B cell (primary cell): ENCODE measurements at regions not wholly inside any gene's neighbourhood (a gene's known extent, or its start where the extent isn't known, plus 50 kb on each side); places are given as distances from the start of the nearest gene placed in this dataset.
"Not testable (repeated sequence)": the region's sequence is repeated elsewhere in the genome, so short reads cannot be mapped to it uniquely, and the experiment has no call there.

Source experiments
- ATAC-seq: fragments of 200-7000 bp; cut with Tn5 transposase; one replicate; pipeline ENCODE4 v1.10.0; 2021; ENCODE audit warnings: low read depth, mild to moderate bottlenecking, moderate number of reproducible peaks, moderate library complexity
- CTCF ChIA-PET: fragments of 350-600 bp; sonication (Branson Sonifier 250); formaldehyde crosslinking; loops from one replicate; lab custom pipeline; 2021; ENCODE audit warnings: antibody characterized with exemption, inconsistent platforms; lab: Charles Lee
- POLR2A ChIA-PET: fragments of 350-600 bp; sonication (Branson Sonifier 250); formaldehyde crosslinking; loops from one replicate; lab custom pipeline; 2021; ENCODE audit warnings: antibody characterized with exemption; lab: Charles Lee
- DNase-seq: peaks from one replicate; pipeline ENCODE4 v3.0.0; 2013
- H2AFZ ChIP-seq: 2 replicates; pipeline ENCODE4 v1.6.1; 2012; ENCODE audit warnings: mild to moderate bottlenecking, low read depth, low read length; ENCODE audit not compliant: insufficient read depth, poor library complexity, severe bottlenecking
- H3K27ac ChIP-seq, 2 donors: 1 replicate in 1 of 2; 2 replicates in 1 of 2; pipeline ENCODE4 v1.5.1; 2012 to 2013; ENCODE audit warnings: low read length in 2 of 2, mild to moderate bottlenecking in 2 of 2, moderate library complexity in 1 of 2
- H3K27me3 ChIP-seq, 4 experiments: fragments of 200-600 bp in 1 of 4; sonication (generic) in 1 of 4; replicated peaks in 1 of 4; 1 replicate in 2 of 4; 2 replicates in 2 of 4; pipeline versions ENCODE4 v1.6.1 to v1.7.0; 2013 to 2016; ENCODE audit warnings: low read length in 3 of 4, mild to moderate bottlenecking in 2 of 4, mixed read lengths in 1 of 4, moderate library complexity in 1 of 4; ENCODE audit not compliant: insufficient read depth in 4 of 4, control insufficient read depth in 3 of 4; ENCODE audit errors: control extremely low read depth in 1 of 4
- H3K36me3 ChIP-seq, 2 experiments: replicated peaks in 1 of 2; 1 replicate in 1 of 2; 2 replicates in 1 of 2; pipeline versions ENCODE4 v1.6.1 to v1.7.1; 2013; ENCODE audit warnings: low read length in 1 of 2; ENCODE audit not compliant: insufficient read depth in 2 of 2, control insufficient read depth in 1 of 2; ENCODE audit errors: control extremely low read depth in 1 of 2, extremely low read depth in 1 of 2
- H3K4me1 ChIP-seq, 2 donors: fragments of 200-600 bp in 1 of 2; sonication (generic) in 1 of 2; 1 replicate in 1 of 2; 2 replicates in 1 of 2; pipeline versions ENCODE4 v1.5.1 to v1.6.1; 2013 to 2017; ENCODE audit warnings: low read length in 2 of 2; ENCODE audit not compliant: control insufficient read depth in 2 of 2, insufficient read depth in 2 of 2
- H3K4me2 ChIP-seq: replicated peaks from 2 replicates; pipeline ENCODE3; 2012; ENCODE audit warnings: mild to moderate bottlenecking, low read depth, low read length; ENCODE audit not compliant: poor library complexity, severe bottlenecking
- H3K4me3 ChIP-seq, 5 experiments: fragments of 200-600 bp in 1 of 5; sonication (generic) in 1 of 5; 1 replicate in 3 of 5; 2 replicates in 2 of 5; pipeline versions ENCODE4 v1.5.1 to v1.7.0; 2011 to 2016; ENCODE audit warnings: low read length in 4 of 5, mild to moderate bottlenecking in 4 of 5, low read depth in 2 of 5, control low read depth in 1 of 5, moderate library complexity in 1 of 5; ENCODE audit not compliant: insufficient read depth in 1 of 5; ENCODE audit errors: control extremely low read depth in 1 of 5, extremely low read depth in 1 of 5
- H3K79me2 ChIP-seq: fragments of 200-600 bp; sonication (generic); one replicate; pipeline ENCODE4 v1.6.0; 2016; ENCODE audit warnings: low read length; ENCODE audit not compliant: control insufficient read depth, insufficient read depth
- H3K9ac ChIP-seq: fragments of 200-600 bp; sonication (generic); 2 replicates; pipeline ENCODE4 v1.6.1; 2017; ENCODE audit warnings: mild to moderate bottlenecking, low read length, moderate library complexity
- H3K9me3 ChIP-seq, 3 donors: one replicate each; pipeline versions ENCODE4 v1.6.1 to v1.7.1; 2013; ENCODE audit warnings: low read length in 2 of 3; ENCODE audit not compliant: control insufficient read depth in 2 of 3, insufficient read depth in 1 of 3; ENCODE audit errors: control extremely low read depth in 1 of 3
- H4K20me1 ChIP-seq: 2 replicates; pipeline ENCODE4 v1.6.0; 2012; ENCODE audit warnings: mild to moderate bottlenecking, low read length; ENCODE audit not compliant: insufficient read depth, control insufficient read depth, poor library complexity, severe bottlenecking
- H3K27ac Mint-ChIP-seq: one replicate; pipeline ENCODE4 v1.8.0; 2021; ENCODE audit warnings: mixed read lengths
- H3K27me3 Mint-ChIP-seq: one replicate; pipeline ENCODE4 v1.8.0; 2021; ENCODE audit warnings: mixed read lengths
- H3K4me1 Mint-ChIP-seq: one replicate; pipeline ENCODE4 v1.8.0; 2021; ENCODE audit warnings: mixed read lengths
- H3K4me3 Mint-ChIP-seq: one replicate; pipeline ENCODE4 v1.8.0; 2021; ENCODE audit warnings: mixed read lengths
- H3K9me3 Mint-ChIP-seq: one replicate; pipeline ENCODE4 v1.8.0; 2022; ENCODE audit warnings: mixed read lengths; ENCODE audit not compliant: insufficient read depth
- WGBS: methylation state at CpG from one replicate; pipeline ENCODE4 v1.1.5; 2013; ENCODE audit warnings: missing lambda C conversion rate; ENCODE audit not compliant: insufficient coverage; 5-methylcytosine and 5-hydroxymethylcytosine counted together
- intact Hi-C: fragments of 100-400 bp; cut with micrococcal nuclease; formaldehyde crosslinking; loops from one replicate; pipeline ENCODE4 v1.10.0; 2022

DNA sequence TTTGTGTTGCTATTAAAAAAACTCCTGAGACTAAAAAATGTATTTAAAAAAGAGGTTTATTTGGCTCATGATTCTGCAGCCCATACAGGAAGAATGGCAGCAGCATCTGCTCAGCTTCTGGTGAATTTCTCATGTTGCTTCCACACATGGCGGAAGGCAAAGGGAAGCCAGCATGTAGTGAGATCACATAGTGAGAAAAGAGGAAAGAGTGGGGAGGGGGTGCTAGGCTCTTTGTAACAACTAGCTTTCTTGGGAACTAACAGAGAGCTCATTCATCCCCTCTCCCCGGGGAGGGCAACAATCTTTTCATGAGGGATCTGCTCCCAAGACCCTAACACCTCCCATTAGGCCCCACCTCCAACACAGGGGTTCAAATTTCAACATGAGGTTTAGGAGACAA lies 87.6 kb upstream of the ZNF658 start:
- ATAC-seq, H3K4me2 ChIP-seq, H3K4me1 ChIP-seq, H4K20me1 ChIP-seq, H3K27me3 ChIP-seq, H3K4me3 ChIP-seq, H3K36me3 ChIP-seq, H3K4me1 Mint-ChIP-seq, intact Hi-C loops, POLR2A ChIA-PET, DNase-seq, CTCF ChIA-PET, H3K79me2 ChIP-seq, H3K9ac ChIP-seq, H3K4me3 Mint-ChIP-seq, H3K9me3 Mint-ChIP-seq, H2AFZ ChIP-seq, H3K9me3 ChIP-seq, H3K27ac ChIP-seq, H3K27me3 Mint-ChIP-seq, H3K27ac Mint-ChIP-seq: not testable (repeated sequence)
- WGBS = no CpG with 5 or more reads among the region's 2 CpGs

DNA sequence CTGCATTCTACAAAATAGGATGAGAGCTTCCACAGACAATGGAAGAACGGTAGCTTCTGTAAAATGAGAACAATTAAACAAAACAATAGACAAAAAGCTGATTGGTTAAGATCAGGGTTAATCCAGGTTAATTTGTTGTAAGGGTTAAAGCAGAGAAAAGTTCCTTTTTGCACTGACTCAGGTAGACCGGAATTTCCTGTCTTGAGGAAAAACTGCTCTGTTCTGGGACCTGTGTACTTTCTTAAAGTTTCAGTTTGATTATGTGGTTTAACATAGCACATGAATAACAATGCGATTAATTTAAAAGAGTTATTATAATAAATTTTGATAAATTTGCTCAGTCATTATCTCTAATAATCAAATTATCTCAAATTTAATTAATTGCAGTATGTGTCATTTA lies 86.5 kb upstream of the ZNF658 start:
- H3K27me3 ChIP-seq, H3K4me1 Mint-ChIP-seq, intact Hi-C loops, H3K9ac ChIP-seq, ATAC-seq, H2AFZ ChIP-seq, H3K9me3 Mint-ChIP-seq, H3K4me1 ChIP-seq, H3K27ac Mint-ChIP-seq, H4K20me1 ChIP-seq, H3K36me3 ChIP-seq, CTCF ChIA-PET, H3K4me3 ChIP-seq, DNase-seq, H3K4me3 Mint-ChIP-seq, H3K27ac ChIP-seq, POLR2A ChIA-PET, H3K4me2 ChIP-seq, H3K9me3 ChIP-seq, H3K79me2 ChIP-seq, H3K27me3 Mint-ChIP-seq: not testable (repeated sequence)
- no CpG with 5 or more reads among the region's 3 CpGs for WGBS

DNA sequence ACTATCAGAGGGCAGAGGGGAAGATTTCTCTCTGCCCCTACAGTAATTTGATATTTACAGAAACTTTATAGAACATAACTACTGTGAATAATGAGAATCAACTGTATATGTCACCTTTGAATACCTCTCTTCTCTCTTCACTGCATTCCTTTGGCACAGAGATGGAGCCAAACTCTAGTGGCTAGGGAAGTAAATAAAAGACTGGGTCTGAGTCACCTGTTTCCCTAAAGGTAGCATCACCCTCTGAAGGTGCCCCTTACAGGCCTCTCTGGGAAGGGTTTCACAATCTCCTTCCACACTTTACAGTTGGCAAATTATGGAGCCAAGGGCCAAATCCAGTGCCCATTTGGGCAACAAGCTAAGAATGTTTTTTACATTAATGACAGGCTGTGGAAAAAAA lies 81.0 kb upstream of the ZNF658 start:
- H3K27ac Mint-ChIP-seq, H2AFZ ChIP-seq, ATAC-seq, H3K9ac ChIP-seq, H3K4me3 ChIP-seq, H3K27me3 Mint-ChIP-seq, H4K20me1 ChIP-seq, CTCF ChIA-PET, H3K36me3 ChIP-seq, H3K27ac ChIP-seq, H3K9me3 ChIP-seq, H3K4me2 ChIP-seq, DNase-seq, POLR2A ChIA-PET, intact Hi-C loops, H3K27me3 ChIP-seq, H3K4me3 Mint-ChIP-seq, H3K4me1 Mint-ChIP-seq, H3K9me3 Mint-ChIP-seq, H3K79me2 ChIP-seq, H3K4me1 ChIP-seq: not testable (repeated sequence)

DNA sequence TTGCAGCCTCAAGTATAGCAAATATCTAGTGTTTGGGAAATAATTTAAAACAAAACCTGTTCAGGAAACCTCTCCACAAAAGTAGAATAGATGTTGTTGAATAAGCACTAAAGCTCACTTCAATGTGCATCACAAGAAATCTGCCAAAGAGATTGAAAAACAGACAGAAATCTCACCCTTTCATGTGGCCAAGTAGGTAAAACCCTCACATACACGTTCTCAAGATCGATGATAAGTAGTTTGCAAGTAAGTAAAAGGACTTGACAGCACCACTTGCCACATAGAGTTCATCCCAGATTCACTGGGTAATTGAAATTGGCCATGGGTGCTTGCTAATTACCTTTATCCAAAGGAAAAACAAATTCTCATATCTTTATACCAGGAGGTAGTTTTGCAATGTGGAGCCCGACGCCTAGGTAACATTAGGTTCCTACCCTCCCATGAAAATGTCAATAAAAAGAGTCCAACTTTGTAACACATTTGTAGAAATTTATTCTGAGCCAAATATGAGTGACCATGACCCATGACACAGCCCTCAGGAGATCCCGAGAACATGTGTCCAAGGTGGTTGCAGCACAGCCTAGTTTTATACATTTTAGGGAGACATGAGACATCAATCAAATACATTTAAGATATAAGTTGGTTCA lies 80.4 kb upstream of the ZNF658 start:
- CTCF ChIA-PET, H3K9me3 ChIP-seq, H4K20me1 ChIP-seq, intact Hi-C loops, H3K4me3 Mint-ChIP-seq, ATAC-seq, H3K27me3 ChIP-seq, H3K4me3 ChIP-seq, POLR2A ChIA-PET, H3K4me2 ChIP-seq, H3K9me3 Mint-ChIP-seq, DNase-seq, H3K27ac ChIP-seq, H3K27me3 Mint-ChIP-seq, H3K4me1 Mint-ChIP-seq, H3K79me2 ChIP-seq, H3K27ac Mint-ChIP-seq, H2AFZ ChIP-seq, H3K4me1 ChIP-seq, H3K9ac ChIP-seq, H3K36me3 ChIP-seq: not testable (repeated sequence)
- WGBS = no CpG with 5 or more reads among the region's 5 CpGs
